NCI-H69 (cell line): ENCODE measurements at regions not wholly inside any gene's neighbourhood (a gene's known extent, or its start where the extent isn't known, plus 50 kb on each side); places are given as distances from the start of the nearest gene placed in this dataset.

ENCODE experiments used
- DNase-seq: peaks from one replicate; lab custom pipeline; 2025; lab: John Stamatoyannopoulos, UW

GRCh38 chr3:24763393-24763792 is 268.7 kb upstream of the THRB start:
- no peak for DNase-seq

- peak; percentile 65 for DNase-seq
These were observed 269.7 kb upstream of the THRB start for GRCh38 chr3:24764236-24764915.

DNA sequence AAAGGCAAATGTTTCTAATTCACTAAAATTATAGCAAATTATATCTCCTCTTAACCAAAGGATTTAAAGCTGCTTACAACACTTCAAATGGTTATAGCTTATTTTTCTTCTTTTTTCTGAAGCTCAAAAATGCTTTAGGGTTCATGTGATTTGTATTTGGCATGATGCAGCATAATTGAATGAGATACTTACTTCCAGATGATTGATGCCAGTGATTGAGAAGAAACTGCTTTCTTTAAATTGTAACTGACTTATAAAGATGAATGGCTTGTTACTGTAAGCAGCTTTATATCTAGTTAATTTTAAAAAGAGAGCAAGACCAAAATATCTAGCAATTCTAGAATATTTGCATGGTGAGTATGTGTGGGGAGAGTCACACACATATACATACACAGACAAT is 270.7 kb upstream of the THRB start:
- DNase-seq = no peak

DNA sequence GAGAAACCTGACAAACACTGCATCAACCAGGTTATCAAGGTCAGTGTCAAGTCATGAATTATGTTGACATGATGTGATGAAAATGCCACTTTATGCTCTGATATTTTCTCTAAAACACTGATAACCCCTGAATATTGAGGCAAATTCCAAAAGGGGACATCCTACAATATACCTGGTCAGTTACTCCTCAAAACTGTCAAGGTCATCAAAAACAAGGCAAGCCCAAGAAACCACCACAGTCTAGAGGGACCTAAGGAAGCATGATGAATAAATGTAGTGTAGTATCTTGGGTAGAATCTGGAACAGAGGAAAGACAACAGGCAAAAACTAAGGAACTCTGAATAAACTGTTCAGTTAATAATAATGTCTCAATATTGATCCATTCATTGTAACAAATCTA is 275.3 kb upstream of the THRB start:
- DNase-seq = no peak

- DNase-seq = peak; percentile 86
These were observed 279.1 kb upstream of the THRB start for GRCh38 chr3:24773798-24774197.

DNA sequence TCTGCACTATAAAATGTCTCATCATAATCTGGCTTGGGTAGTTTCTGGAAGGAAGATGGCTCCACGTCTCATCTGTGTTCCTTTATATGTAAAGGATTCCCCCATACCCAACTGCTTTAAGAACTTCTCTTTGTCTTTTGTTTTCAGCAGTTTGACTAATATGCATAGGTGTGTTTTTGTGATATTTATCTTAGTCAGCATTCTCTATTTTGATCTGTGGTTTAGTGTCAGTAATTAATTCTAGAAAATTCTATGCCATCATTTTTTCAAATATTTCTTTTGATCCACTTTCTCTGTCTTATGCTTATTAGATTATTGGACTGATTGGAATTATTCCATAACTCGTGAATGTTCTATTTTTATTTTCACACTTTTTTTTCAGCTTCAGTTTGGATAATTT is 286.3 kb upstream of the THRB start:
- no peak for DNase-seq

DNA sequence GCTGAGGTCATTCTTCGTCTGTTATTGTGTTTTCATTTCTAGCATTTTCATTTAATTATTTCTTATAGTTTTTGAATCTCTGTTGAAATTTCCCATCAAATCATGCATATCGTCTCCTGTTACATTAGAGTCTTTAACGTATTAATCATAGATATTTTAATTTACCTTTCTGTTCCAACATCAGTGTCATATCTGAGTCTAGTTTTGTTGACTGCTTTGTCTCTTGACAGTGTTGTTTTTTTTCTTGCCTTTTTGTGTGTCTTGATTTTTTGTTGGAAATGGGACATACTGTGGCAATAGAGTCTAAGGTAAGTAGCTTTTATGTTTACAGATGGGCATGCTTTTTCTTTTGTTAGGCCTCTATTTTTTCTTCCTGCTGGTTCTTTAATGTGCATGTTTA is 286.8 kb upstream of the THRB start:
- no peak for DNase-seq

DNA sequence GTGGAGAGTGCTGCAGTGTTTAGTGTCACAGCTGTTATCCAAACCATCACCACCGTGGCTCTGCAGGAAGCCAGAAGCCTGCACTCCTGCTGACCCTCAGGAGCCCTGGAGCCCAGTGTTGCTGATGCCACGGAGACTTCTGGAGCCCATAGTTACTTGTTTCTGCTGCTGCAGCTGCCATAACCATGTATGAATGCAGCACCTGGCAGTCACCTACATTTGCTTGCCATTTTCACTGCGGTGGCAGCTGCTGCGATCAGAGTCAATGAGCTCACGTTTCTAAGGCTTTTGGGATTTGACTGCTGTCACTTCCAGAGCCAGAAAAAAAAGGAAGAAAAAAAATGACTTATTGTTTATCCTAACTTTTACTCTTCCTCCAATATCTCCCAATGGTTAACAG is 299.2 kb upstream of the THRB start:
- peak; percentile 76 for DNase-seq

GRCh38 chr3:24802614-24803013 is 308.0 kb upstream of the THRB start:
- no peak for DNase-seq

GRCh38 chr3:24804095-24804494 is 309.4 kb upstream of the THRB start:
- DNase-seq = peak; percentile 7

- peak; percentile 29 for DNase-seq
These were observed 316.2 kb upstream of the THRB start for GRCh38 chr3:24810881-24811280.

- peak; percentile 26 for DNase-seq
These were observed 317.5 kb upstream of the THRB start for GRCh38 chr3:24812116-24812515.

- no peak for DNase-seq
These were observed 323.4 kb upstream of the THRB start for GRCh38 chr3:24818055-24818454.

DNA sequence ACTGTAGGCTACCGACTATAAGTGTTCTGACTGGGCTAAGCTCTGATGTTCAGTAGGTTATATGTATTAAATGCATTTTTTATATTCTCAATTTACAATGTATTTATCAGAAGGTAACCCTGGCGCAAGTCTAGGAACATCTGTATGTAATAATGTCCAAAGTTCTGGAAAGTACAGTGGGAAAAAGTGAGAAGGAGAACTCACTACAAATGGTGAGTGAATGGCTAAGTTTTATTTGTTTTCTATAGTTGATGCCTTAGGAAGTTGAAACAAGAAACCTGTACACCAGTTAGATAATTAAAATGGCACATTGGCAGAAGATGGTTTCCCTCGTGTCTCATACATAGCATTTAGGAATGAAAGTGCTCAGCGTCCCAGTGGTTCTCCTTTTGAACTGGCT is 333.4 kb upstream of the THRB start:
- DNase-seq = no peak

DNA sequence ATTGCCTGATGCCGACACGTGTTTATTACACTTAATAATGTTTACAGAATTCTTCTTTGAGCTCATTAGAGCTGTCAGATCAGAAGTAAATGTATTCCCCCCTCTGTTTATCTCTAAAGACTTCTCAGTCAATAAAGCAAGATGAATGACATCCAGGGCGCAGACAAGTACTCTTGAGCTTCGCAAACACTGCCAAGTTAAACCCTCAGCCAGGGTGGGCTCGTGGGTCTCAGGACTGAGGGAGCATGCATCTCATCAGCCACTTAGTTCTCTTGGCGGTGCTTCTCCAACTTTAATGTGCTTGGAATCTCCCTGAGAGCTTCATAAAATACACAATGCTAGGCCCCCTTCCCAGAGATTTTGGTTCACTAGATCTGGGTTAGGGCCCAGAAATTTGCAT is 333.9 kb upstream of the THRB start:
- peak; percentile 29 for DNase-seq

- DNase-seq = peak; percentile 88
These were observed 334.4 kb upstream of the THRB start for GRCh38 chr3:24829011-24829581.

- peak; percentile 78 for DNase-seq
These were observed 335.1 kb upstream of the THRB start for GRCh38 chr3:24829629-24830229.

GRCh38 chr3:24830230-24831152 is 335.8 kb upstream of the THRB start:
- peak; percentile 86 for DNase-seq

DNA sequence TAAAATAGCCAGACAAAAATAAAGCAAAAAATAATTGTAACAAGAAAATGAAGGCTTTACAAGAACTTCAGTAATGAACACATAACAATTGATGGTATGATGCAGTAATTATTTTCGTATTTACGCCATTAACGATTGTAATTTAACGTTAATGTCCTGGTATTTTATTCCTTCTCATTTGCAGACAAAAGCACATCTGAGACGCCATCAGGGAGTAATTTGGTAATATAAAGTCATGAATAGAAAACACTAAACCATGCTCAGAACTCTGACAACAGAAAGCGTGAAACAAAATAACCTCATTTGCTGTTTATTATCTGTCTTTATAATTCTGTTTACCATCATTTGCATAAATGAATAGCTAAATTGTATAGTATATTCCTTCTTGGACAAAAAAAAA is 336.6 kb upstream of the THRB start:
- peak; percentile 5 for DNase-seq

- DNase-seq = peak; percentile 15
These were observed 338.2 kb upstream of the THRB start for GRCh38 chr3:24832891-24833290.

DNA sequence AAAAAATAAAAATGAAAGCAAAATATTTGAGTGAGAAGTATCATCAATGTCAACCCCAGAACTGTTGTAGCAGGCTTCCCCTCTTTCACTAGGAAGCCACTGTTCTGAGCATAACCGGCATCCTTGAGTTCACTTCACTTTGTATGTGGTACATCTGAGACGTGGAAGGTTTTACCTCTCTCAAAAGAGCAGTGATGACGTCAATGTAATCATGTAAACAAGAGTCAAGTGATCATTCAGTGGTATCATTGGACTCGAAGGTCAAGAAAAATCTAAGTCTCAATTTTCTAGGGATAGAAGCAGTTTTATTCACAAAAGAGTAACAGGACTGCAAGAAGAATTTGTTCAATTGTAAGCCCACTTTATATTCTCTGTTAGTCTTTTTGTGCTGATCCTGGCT is 339.8 kb upstream of the THRB start:
- DNase-seq = no peak

- no peak for DNase-seq
These were observed 340.9 kb upstream of the THRB start for GRCh38 chr3:24835510-24835909.

DNA sequence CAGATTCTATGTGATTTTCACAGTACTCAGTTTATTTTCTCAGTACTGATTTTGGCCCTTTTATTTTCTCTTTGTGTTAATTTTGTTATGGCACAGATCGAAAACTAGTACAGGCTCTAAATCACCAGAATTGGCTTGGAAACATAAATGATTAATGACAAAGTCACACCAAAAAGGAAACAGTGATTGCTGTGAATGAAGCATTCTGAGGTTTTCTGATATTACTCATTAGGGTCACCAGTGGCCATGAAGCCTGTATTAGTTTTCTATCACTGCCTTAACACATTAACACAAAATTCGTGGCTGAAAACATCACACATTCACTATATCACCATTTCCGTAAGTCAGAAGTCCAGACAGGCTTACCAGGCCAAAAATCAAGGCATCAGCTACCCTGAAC is 343.0 kb upstream of the THRB start:
- no peak for DNase-seq
